IMR-90 (cell line): ENCODE measurements at regions not wholly inside any gene's neighbourhood (a gene's known extent, or its start where the extent isn't known, plus 50 kb on each side); places are given as distances from the start of the nearest gene placed in this dataset.

Experiments
- ATAC-seq: fragments of 200-7000 bp; cut with Tn5 transposase; 2 replicates; pipeline ENCODE4 v1.9.1; 2020; ENCODE audit warnings: low read depth, mild to moderate bottlenecking, moderate library complexity
- BruUV-seq: library from RNA; stranded (reverse); fragments of 400-500 nt; replicated peaks from 2 replicates; lab custom pipeline; 2021; lab: Mats Ljungman, UMichigan
- CTCF ChIA-PET: fragments of 300-600 bp; formaldehyde crosslinking; extraction: SDS; loops from one replicate; lab custom pipeline; 2021; ENCODE audit warnings: antibody characterized with exemption; lab: Yijun Ruan, JAX
- POLR2A ChIA-PET: fragments of 300-600 bp; sonication (Branson Sonifier 250); formaldehyde crosslinking; loops from one replicate; lab custom pipeline; 2022; ENCODE audit warnings: antibody characterized with exemption; ENCODE audit not compliant: unreplicated experiment; lab: Charles Lee
- DNase-seq: peaks from one replicate; pipeline ENCODE4 v3.0.0; 2013
- H2AFZ ChIP-seq: replicated peaks from 2 replicates; pipeline ENCODE3; 2013; ENCODE audit warnings: low read length, mild to moderate bottlenecking; ENCODE audit not compliant: poor library complexity
- H2AK5ac ChIP-seq: 2 replicates; pipeline ENCODE4 v1.6.1; 2013; ENCODE audit warnings: low read depth, low read length, inconsistent platforms
- H2AK9ac ChIP-seq: replicated peaks from 2 replicates; pipeline ENCODE3; 2013; ENCODE audit warnings: mild to moderate bottlenecking, low read depth, low read length, moderate library complexity; ENCODE audit not compliant: poor library complexity
- H2BK120ac ChIP-seq: 2 replicates; pipeline ENCODE4 v1.6.1; 2013; ENCODE audit warnings: low read depth, low read length, inconsistent platforms
- H2BK15ac ChIP-seq: 3 replicates; pipeline ENCODE4 v1.6.1; 2013; ENCODE audit warnings: low read depth, low read length, inconsistent platforms
- H2BK20ac ChIP-seq: 2 replicates; pipeline ENCODE4 v1.6.1; 2013; ENCODE audit warnings: low read depth, mild to moderate bottlenecking, inconsistent platforms, low read length, moderate library complexity
- H2BK5ac ChIP-seq: 2 replicates; pipeline ENCODE4 v1.6.1; 2013; ENCODE audit warnings: mild to moderate bottlenecking, low read depth, low read length, inconsistent platforms; ENCODE audit not compliant: poor library complexity, severe bottlenecking
- H3K14ac ChIP-seq: replicated peaks from 2 replicates; pipeline ENCODE4 v1.6.1; 2013; ENCODE audit warnings: low read depth, low read length, inconsistent platforms
- H3K18ac ChIP-seq: 2 replicates; pipeline ENCODE4 v1.6.1; 2013; ENCODE audit warnings: low read depth, low read length, control low read depth
- H3K23ac ChIP-seq: 2 replicates; pipeline ENCODE4 v1.6.1; 2013; ENCODE audit warnings: low read depth, low read length, inconsistent platforms
- H3K27ac ChIP-seq: 2 replicates; pipeline ENCODE4 v1.5.1; 2013; ENCODE audit warnings: mild to moderate bottlenecking, control low read depth, low read length; ENCODE audit not compliant: insufficient read depth
- H3K27me3 ChIP-seq: 2 replicates; pipeline ENCODE4 v1.6.1; 2013; ENCODE audit warnings: low read length; ENCODE audit not compliant: control insufficient read depth, insufficient read depth
- H3K36me3 ChIP-seq: 2 replicates; pipeline ENCODE4 v1.6.1; 2013; ENCODE audit warnings: low read length, mixed read lengths; ENCODE audit not compliant: control insufficient read depth, insufficient read depth
- H3K4ac ChIP-seq: 2 replicates; pipeline ENCODE4 v1.6.1; 2013; ENCODE audit warnings: low read depth, low read length, inconsistent platforms
- H3K4me1 ChIP-seq: 2 replicates; pipeline ENCODE4 v1.6.1; 2013; ENCODE audit warnings: low read length, mixed read lengths; ENCODE audit not compliant: control insufficient read depth, insufficient read depth
- H3K4me2 ChIP-seq: 2 replicates; pipeline ENCODE4 v1.6.1; 2013; ENCODE audit warnings: low read depth, mild to moderate bottlenecking, control low read depth, low read length, moderate library complexity
- H3K4me3 ChIP-seq: 2 replicates; pipeline ENCODE4 v1.5.1; 2013; ENCODE audit warnings: low read depth, mild to moderate bottlenecking, control low read depth, low read length, moderate library complexity; ENCODE audit not compliant: insufficient read depth
- H3K56ac ChIP-seq: 2 replicates; pipeline ENCODE4 v1.6.1; 2013; ENCODE audit warnings: low read length, inconsistent platforms; ENCODE audit not compliant: insufficient read depth; ENCODE audit errors: extremely low read depth
- H3K79me1 ChIP-seq, 2 experiments: 2 replicates each; pipeline ENCODE4 v1.6.1; 2013; ENCODE audit warnings: low read length in 2 of 2, inconsistent platforms in 1 of 2, low read depth in 1 of 2
- H3K9ac ChIP-seq: 2 replicates; pipeline ENCODE4 v1.6.1; 2013; ENCODE audit warnings: low read depth, low read length, control low read depth
- H3K9me1 ChIP-seq: 2 replicates; pipeline ENCODE4 v1.6.1; 2013; ENCODE audit warnings: low read length, inconsistent platforms; ENCODE audit not compliant: insufficient read depth
- H3K9me3 ChIP-seq: 2 replicates; pipeline ENCODE4 v1.6.1; 2013; ENCODE audit warnings: low read length; ENCODE audit not compliant: control insufficient read depth, insufficient read depth
- H4K20me1 ChIP-seq: 2 replicates; pipeline ENCODE4 v1.6.1; 2013; ENCODE audit warnings: low read length, inconsistent platforms; ENCODE audit not compliant: insufficient read depth
- H4K5ac ChIP-seq: 2 replicates; pipeline ENCODE4 v1.6.1; 2013; ENCODE audit warnings: mild to moderate bottlenecking, low read depth, low read length, control low read depth
- H4K8ac ChIP-seq, 2 experiments: 2 replicates each; pipeline ENCODE4 v1.6.1; 2013; ENCODE audit warnings: low read depth in 2 of 2, low read length in 2 of 2, control low read depth in 1 of 2, inconsistent platforms in 1 of 2
- H4K91ac ChIP-seq: 2 replicates; pipeline ENCODE4 v1.6.1; 2013; ENCODE audit warnings: low read depth, low read length, inconsistent platforms; ENCODE audit not compliant: insufficient read depth
- MAFK ChIP-seq: IDR thresholded peaks from 2 replicates; pipeline ENCODE4 v1.6.1; 2012; ENCODE audit warnings: low read depth, low read length, improper control_type of control experiment
- WGBS, 2 experiments: methylation state at CpG; one replicate each; pipeline versions ENCODE4 v1.1.5 to v1.1.7; 2013; ENCODE audit warnings: missing lambda C conversion rate in 2 of 2; ENCODE audit not compliant: insufficient read length in 1 of 2; ENCODE audit errors: extremely low coverage in 2 of 2; 5-methylcytosine and 5-hydroxymethylcytosine counted together
- dilution Hi-C: fragments of 300-500 bp; cut with HindIII; formaldehyde crosslinking; loops from one replicate; pipeline ENCODE4 v1.14.3; 2018; ENCODE audit warnings: low sequenced_read_pairs; ENCODE audit not compliant: unreplicated experiment
- in situ Hi-C: fragments of 300-500 bp; cut with MboI; formaldehyde crosslinking; loops from 3 replicates; pipeline ENCODE4 v1.14.3; 2019; ENCODE audit warnings: low sequenced_read_pairs, inconsistent platforms, mixed read lengths
- intact Hi-C: fragments of 100-400 bp; cut with micrococcal nuclease; formaldehyde crosslinking; loops from 2 replicates; pipeline ENCODE4 v1.10.0; 2022
- TF ChIP-seq, protein P1 (sequence below): fragments of 150-350 bp; IDR thresholded peaks from 2 replicates; pipeline ENCODE4 v1.6.1; 2017; ENCODE audit warnings: mild to moderate bottlenecking, antibody characterized with exemption, low read length, low read depth

DNA sequence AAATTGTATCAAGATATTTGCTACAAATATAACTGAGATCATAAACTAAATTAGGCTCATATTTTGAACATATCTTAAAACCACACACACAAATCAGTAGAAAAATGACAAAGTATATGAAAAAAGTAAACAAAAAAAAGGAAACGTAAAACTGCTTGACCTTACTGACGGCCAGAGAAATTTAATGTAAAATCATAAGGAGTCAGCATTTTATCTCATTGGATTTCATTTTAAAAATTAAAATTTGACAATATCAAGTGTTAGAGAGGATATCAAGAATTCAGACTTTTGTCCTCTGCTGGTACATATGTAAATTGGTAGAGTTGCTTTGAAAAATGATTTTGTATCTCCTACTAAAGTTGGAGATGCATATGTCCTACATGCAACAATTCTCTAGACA is 209.2 kb upstream of the ZC3H15 start:
- POLR2A ChIA-PET, result no interaction called here

More for the DNA sequence above, 209.2 kb upstream of the ZC3H15 start:
- Histone ChIP-seq H2AK5ac (no peak overlapping the region), H3K79me1 (no peaks in the 10 kb centered on the region), H3K4me2 (no peak overlapping the region), H4K91ac (no peak overlapping the region), H2BK15ac (no peak overlapping the region), H4K5ac (no peak overlapping the region), H3K18ac (no peak overlapping the region), H3K56ac (no peak overlapping the region), H4K8ac (no peak overlapping the region), H3K4me1 (peaks cover 1% of the 10 kb centered on the region; the same call in 1 of the 2 replicates), H2BK20ac (no peak overlapping the region), H3K9ac (no peak overlapping the region), H3K9me1 (no peaks in the 10 kb centered on the region; the same call in 1 of the 2 replicates), H2BK5ac (no peak overlapping the region), H3K27me3 (no peaks in the 10 kb centered on the region), H2AK9ac (no peak overlapping the region), H3K27ac (no peak overlapping the region), H3K23ac (no peak overlapping the region), H4K20me1 (no peaks in the 10 kb centered on the region), H3K14ac (no peak overlapping the region), H3K4ac (no peak overlapping the region), H2BK120ac (no peak overlapping the region), H3K4me3 (no peak overlapping the region), H2AFZ (no peak overlapping the region), H3K36me3 (no peaks in the 10 kb centered on the region), H3K9me3 (no peaks in the 10 kb centered on the region)
- CTCF ChIA-PET, result no interaction called here
- TF ChIP-seq MAFK, result peak; percentile 41; the same call in 1 of the 2 replicates
- TF ChIP-seq, protein P1, sequence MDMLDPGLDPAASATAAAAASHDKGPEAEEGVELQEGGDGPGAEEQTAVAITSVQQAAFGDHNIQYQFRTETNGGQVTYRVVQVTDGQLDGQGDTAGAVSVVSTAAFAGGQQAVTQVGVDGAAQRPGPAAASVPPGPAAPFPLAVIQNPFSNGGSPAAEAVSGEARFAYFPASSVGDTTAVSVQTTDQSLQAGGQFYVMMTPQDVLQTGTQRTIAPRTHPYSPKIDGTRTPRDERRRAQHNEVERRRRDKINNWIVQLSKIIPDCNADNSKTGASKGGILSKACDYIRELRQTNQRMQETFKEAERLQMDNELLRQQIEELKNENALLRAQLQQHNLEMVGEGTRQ, result no peak
- ATAC-seq (no peak), DNase-seq (no peak)
- no TSS peak for BruUV-seq
- no CpG with 5 or more reads among the region's 2 CpGs for WGBS, 2 experiments
- intact Hi-C loops, result loop anchor here (10.0 kb wide), 1 partner anchor 368 kb away; no protein-coding TSS in a partner anchor
- dilution Hi-C loops, result no loop called here
- in situ Hi-C loops, result no loop called here
